LNCaP clone FGC (cell line): ENCODE measurements at regions not wholly inside any gene's neighbourhood (a gene's known extent, or its start where the extent isn't known, plus 50 kb on each side); places are given as distances from the start of the nearest gene placed in this dataset.

Source experiments
- DNase-seq: peaks from one replicate; pipeline ENCODE4 v3.0.0-alpha.2; 2011; ENCODE audit warnings: low read depth
- H3K4me3 ChIP-seq: 2 replicates; pipeline ENCODE4 v1.5.1; 2011; ENCODE audit warnings: mild to moderate bottlenecking, low read depth, low read length, control low read depth
- TF ChIP-seq, protein P1 (sequence below): IDR thresholded peaks from 2 replicates; pipeline ENCODE4 v1.5.1; 2012; ENCODE audit warnings: mild to moderate bottlenecking; ENCODE audit not compliant: control insufficient read depth, insufficient read depth; ENCODE audit errors: extremely low read depth

DNA sequence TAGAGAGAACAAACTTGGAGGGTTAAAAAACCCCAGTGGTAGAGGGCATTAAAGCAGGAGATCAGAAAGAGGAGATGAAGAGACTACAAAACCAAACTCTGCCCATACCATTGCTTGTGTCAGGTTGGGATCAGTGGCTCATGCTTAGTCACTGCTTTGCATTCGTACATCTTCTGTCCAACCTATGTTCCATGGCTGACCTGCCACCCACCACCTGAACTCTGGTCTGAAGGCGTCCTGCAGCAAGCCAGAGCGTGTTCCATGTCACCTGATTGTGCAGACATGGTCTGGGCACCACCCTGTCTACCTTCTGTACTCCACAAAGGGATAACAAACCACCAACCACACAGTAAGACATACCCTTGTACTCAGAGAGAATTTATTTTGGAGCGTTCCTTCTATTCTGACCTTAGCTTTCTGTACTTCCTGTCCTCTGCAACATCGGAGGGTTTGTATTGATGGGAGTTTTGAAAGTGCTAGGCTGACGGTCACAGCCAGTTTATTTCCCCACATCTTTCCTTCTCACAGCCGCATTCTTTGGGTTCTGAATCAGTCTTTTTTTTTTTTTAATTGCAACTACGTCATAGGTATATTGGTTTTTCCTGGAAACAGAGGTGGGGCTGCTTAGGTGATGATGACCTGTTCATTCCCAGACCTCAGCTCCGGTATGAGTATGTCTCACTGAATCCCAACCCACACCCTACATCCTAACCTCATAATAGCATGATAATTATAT is 88.3 kb downstream of the SOWAHC start:
- H3K4me3 ChIP-seq, result no peak overlapping the region
- DNase-seq, result no peak
- TF ChIP-seq, protein P1, sequence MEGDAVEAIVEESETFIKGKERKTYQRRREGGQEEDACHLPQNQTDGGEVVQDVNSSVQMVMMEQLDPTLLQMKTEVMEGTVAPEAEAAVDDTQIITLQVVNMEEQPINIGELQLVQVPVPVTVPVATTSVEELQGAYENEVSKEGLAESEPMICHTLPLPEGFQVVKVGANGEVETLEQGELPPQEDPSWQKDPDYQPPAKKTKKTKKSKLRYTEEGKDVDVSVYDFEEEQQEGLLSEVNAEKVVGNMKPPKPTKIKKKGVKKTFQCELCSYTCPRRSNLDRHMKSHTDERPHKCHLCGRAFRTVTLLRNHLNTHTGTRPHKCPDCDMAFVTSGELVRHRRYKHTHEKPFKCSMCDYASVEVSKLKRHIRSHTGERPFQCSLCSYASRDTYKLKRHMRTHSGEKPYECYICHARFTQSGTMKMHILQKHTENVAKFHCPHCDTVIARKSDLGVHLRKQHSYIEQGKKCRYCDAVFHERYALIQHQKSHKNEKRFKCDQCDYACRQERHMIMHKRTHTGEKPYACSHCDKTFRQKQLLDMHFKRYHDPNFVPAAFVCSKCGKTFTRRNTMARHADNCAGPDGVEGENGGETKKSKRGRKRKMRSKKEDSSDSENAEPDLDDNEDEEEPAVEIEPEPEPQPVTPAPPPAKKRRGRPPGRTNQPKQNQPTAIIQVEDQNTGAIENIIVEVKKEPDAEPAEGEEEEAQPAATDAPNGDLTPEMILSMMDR, result no peak

DNA sequence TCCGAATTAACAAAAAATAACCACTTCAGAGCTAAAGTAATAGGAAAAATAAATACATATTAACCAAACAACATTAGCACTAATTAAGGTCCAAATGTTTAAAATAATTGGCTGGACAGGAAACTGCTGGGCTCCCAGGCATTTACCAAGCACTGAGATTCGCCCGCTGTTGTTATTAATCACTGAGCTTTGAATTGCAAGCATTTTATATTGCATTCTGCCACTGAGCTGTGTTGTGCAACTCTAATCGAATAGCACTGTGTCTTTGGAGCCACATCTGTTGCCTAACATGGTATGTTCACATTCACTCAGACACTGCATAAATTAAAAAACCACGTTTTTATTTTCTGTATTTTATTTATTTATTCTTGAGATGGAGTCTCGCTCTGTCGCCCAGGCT is 88.9 kb downstream of the SOWAHC start:
- no peak for DNase-seq
- TF ChIP-seq, protein P1, result no peak
- no peak overlapping the region for H3K4me3 ChIP-seq

DNA sequence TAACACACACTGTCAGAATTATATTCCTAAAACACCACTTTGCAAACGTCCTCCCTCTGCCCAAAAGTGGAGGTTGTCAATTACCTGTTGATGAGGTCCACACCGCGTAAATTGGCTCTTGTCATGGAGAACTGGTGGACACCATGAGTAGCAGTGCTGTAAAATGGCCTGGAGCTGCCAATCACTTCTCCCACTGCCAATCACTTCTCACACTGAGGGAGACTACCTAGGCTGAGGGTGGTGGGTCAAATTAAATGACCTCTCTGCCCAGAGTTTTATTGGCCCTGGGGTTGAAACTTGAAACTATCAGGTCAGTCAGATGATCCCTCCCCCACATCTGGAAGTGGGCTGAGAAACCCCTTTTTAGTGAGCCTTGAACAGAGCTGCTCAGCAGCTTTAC is 89.6 kb downstream of the SOWAHC start:
- DNase-seq, result no peak
- TF ChIP-seq, protein P1, result no peak
- no peak overlapping the region for H3K4me3 ChIP-seq

DNA sequence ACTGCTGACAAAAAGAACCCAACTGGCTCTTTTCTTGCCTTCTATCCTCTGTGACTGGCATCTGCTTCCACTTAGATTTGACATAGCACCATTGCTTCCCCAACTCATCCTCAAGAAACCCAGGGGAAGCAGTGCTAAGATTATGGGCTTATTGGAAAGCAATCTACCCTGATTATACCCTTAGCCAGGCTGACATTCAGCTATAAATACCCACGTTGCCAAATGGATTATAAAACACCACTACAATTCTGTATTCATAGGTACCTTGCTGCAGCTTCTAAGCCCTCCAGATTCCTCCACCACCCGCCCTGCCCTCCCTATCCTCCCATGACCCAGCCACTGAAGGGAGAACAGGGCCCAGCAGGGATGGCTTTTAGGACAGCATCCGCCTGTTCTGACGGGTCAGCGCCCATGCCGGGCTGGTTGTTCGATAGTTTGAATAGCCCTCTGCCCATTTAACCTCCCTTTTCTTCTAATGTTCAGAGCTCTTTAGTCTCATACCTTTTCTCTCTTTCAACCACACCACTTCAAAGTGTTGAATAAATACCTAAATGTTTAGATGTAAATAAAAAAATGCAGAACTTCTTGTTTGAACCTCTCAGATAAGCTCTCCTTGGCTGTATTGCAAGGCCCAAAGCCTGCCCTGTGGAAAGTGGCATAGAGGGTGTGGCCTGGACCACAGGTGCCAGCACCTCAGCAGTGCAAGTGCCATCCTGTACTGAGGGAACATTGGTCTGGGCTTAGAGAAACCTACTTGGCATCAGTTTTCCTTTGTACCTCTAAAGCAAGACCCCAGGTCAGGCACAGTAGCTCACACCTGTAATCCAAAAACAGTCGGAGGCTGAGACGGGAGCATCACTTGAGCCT is 86.6 kb upstream of the RGPD5 start:
- TF ChIP-seq, protein P1, result no peak
- no peak for DNase-seq
- H3K4me3 ChIP-seq, result no peak overlapping the region

DNA sequence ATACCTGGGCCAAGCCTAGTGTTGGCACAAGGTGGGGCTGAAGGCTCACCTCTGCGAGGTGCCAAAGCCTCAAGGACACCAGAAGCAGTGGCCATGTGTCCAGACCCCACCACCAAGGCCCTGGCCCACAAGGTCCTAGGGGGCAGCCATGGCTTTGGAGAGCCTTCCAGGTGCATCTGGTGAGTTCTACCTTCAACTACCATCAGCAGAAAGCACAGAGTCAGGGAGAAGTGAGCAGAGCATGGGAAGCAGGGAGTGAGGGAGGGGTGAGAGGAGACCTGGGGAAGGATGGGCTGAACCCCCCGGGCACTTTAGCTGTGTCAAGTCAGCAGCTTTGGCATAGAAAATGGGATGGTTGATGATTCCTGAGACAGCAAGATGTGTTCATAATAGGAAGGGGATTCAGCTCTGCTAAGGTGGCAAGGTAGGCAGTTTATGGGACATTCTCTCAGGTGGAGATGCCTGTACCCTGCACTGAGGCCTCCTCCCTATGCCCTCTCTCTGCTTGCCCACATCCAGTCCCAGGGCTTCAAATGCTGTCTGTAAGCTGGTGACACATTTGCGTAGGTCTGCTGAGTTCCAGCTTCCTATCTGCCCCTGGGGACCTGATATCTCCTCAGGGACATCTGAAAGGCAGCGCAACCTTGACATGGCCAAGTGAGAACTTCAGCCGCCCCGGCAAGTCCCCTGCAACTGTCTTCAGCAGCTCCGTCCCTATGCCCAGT is 83.4 kb upstream of the RGPD5 start:
- no peak overlapping the region for H3K4me3 ChIP-seq
- TF ChIP-seq, protein P1, result no peak
- no peak for DNase-seq

DNA sequence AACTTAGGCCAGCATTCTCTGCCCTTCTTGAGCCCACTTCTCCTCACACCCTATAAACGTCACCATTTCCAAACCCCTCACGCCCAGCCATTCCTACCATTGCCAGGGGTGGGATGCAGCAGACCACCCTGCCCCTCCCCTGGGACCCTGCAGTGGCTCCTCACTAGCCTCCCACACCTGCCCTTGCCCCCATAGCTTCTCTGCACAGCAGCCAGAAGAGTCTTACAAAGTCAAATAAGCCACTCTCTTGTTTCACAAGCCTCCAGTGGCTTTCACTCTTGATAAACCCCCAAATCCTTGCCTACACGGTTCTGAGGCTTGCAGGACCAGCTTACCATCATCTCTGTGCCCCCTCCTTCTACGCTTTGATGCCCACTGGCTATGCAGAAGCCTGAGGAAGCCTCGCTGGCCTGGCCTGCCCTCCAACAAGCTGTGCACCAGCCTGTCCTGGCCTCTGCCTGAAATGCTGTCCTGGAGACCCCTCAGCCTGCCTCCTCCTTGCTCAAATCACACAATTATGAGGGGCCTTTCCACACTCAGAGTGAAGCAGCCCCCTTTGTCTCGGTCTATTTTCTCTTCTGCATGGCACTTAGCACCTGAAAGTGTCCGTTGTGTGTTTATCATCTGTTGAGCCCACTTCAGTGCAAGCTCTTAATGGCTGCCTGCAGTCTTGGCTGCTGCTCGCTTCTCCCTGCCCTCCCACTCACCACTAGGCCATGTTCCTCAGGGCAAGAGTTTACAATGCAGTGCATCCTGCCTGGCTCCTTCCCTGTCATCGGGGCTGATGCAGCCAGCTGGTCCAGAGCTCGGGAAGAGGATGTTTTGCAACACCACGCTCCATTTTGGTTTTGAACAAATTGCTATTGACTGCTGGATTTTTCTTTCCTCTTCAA is 82.6 kb upstream of the RGPD5 start:
- no peak for DNase-seq
- TF ChIP-seq, protein P1, result no peak
- H3K4me3 ChIP-seq, result no peak overlapping the region
